GM12892 (cell line): ENCODE measurements at regions not wholly inside any gene's neighbourhood (a gene's known extent, or its start where the extent isn't known, plus 50 kb on each side); places are given as distances from the start of the nearest gene placed in this dataset.

Experiments
- POLR2A ChIP-seq: IDR thresholded peaks from 2 replicates; pipeline ENCODE4 v1.6.1; 2011; ENCODE audit warnings: low read depth, low read length, control low read depth
- POLR2AphosphoS5 ChIP-seq: IDR thresholded peaks from 2 replicates; pipeline ENCODE4 v1.6.1; 2011; ENCODE audit warnings: low read depth, low read length, control low read depth
- TAF1 ChIP-seq: IDR thresholded peaks from 2 replicates; pipeline ENCODE4 v1.6.1; 2011; ENCODE audit warnings: low read depth, mild to moderate bottlenecking, control low read depth, low read length, borderline replicate concordance

DNA sequence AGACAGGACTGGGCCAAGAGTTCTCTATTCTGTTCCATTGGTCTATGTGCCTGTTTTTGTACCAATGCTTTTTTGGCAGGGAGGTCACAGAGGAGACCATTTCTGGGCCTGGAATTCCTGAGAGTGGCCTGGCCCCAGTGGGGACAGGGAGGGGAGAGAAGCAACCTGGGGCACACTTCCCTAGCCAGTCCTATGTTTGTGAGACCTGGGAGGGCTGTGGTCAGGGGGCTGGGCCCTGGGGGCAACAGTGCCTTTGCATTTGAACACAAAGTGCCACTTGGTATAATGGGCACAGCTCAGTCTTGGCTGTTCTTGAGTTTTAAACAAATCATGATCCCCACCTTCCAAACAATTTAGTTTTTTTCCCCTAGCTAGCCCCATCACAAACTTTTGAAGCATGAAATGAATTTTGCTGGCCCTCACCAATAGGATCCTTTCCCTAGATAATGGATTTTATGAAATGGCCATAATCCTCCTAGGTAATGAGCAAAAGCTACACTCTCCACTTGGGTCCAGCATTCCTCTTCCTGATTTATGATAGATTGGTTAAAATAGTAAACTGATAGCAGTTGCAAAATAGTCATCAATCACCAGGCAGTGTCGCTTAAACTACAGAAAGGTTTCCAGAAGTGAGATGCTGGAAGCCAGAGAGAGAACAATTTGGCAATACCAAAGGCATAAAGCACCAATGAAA is 133.5 kb downstream of the GLI2 start:
- TF ChIP-seq POLR2A (no peak), POLR2AphosphoS5 (no peak), TAF1 (no peak)
